ENCODE measurements at regions not wholly inside any gene's neighbourhood (a gene's known extent, or its start where the extent isn't known, plus 50 kb on each side); places are given as distances from the start of the nearest gene placed in this dataset.

- no peak for DNase-seq
- peaks cover 18% of the 10 kb centered on the region for H3K27me3 ChIP-seq (ENCODE audit: low read depth)
- TF ChIP-seq, protein P1, sequence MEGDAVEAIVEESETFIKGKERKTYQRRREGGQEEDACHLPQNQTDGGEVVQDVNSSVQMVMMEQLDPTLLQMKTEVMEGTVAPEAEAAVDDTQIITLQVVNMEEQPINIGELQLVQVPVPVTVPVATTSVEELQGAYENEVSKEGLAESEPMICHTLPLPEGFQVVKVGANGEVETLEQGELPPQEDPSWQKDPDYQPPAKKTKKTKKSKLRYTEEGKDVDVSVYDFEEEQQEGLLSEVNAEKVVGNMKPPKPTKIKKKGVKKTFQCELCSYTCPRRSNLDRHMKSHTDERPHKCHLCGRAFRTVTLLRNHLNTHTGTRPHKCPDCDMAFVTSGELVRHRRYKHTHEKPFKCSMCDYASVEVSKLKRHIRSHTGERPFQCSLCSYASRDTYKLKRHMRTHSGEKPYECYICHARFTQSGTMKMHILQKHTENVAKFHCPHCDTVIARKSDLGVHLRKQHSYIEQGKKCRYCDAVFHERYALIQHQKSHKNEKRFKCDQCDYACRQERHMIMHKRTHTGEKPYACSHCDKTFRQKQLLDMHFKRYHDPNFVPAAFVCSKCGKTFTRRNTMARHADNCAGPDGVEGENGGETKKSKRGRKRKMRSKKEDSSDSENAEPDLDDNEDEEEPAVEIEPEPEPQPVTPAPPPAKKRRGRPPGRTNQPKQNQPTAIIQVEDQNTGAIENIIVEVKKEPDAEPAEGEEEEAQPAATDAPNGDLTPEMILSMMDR (IDR thresholded peaks at IDR 0.05; ENCODE audit: borderline replicate concordance), result no peak
- no peak overlapping the region for H3K4me3 ChIP-seq
- H3K9me3 ChIP-seq (replicated peaks), result peaks cover 18% of the 10 kb centered on the region
- no peaks in the 10 kb centered on the region for H3K4me1 ChIP-seq
- intact Hi-C loops (cut with micrococcal nuclease), result no loop called here
- no peak overlapping the region for H3K27ac ChIP-seq (replicated peaks)
- H3K36me3 ChIP-seq, result no peaks in the 10 kb centered on the region
These were observed 193.4 kb downstream of the ATPSCKMT start for GRCh38 chr5:10056228-10056760.

- Histone ChIP-seq H3K9me3 (replicated peaks) (peaks cover 23% of the 10 kb centered on the region), H3K4me1 (no peaks in the 10 kb centered on the region), H3K36me3 (no peaks in the 10 kb centered on the region), H3K4me3 (no peak overlapping the region), H3K27me3 (ENCODE audit: low read depth) (peaks cover 3% of the 10 kb centered on the region), H3K27ac (replicated peaks) (no peak overlapping the region)
- intact Hi-C loops (cut with micrococcal nuclease), result no loop called here
- no peak for DNase-seq
- TF ChIP-seq, protein P1 (IDR thresholded peaks at IDR 0.05; ENCODE audit: borderline replicate concordance), result no peak
These were observed 199.7 kb downstream of the ATPSCKMT start for GRCh38 chr5:10049858-10050455.

DNA sequence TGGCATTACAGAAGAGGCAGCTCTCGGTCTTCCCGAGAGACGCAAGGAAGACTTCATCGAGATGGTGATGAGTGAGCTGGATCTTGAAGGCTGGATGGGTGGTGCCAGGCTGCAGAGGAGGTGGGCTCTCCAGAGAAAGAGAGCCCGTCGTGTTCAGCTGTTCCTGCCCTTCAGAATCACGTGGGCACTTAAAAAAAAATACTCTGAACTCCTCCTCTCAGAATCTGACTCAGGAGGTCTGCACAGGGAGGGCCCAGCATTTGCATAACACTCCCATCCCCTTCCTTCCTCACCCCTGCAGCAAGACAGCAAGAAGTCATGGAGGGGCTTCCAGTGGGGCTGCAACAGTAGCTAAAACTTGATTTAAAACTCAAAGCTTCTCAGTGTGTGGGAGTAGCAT lies 203.0 kb downstream of the ATPSCKMT start:
- peaks cover 3% of the 10 kb centered on the region for H3K27me3 ChIP-seq (ENCODE audit: low read depth)
- no peak overlapping the region for H3K4me3 ChIP-seq
- peaks cover 9% of the 10 kb centered on the region for H3K9me3 ChIP-seq (replicated peaks)
- H3K36me3 ChIP-seq, result no peaks in the 10 kb centered on the region
- no peaks in the 10 kb centered on the region for H3K4me1 ChIP-seq
- intact Hi-C loops (cut with micrococcal nuclease), result no loop called here
- H3K27ac ChIP-seq (replicated peaks), result no peak overlapping the region
- TF ChIP-seq, protein P1 (IDR thresholded peaks at IDR 0.05; ENCODE audit: borderline replicate concordance), result no peak
- DNase-seq, result no peak

- no peak overlapping the region for H3K27ac ChIP-seq (replicated peaks)
- TF ChIP-seq, protein P1 (IDR thresholded peaks at IDR 0.05; ENCODE audit: borderline replicate concordance), result no peak
- DNase-seq, result no peak
- no peak overlapping the region for H3K4me3 ChIP-seq
- intact Hi-C loops (cut with micrococcal nuclease), result no loop called here
- H3K27me3 ChIP-seq (ENCODE audit: low read depth), result peaks cover 3% of the 10 kb centered on the region
- H3K36me3 ChIP-seq, result no peaks in the 10 kb centered on the region
- H3K9me3 ChIP-seq (replicated peaks), result no peaks in the 10 kb centered on the region
- no peaks in the 10 kb centered on the region for H3K4me1 ChIP-seq
These were observed 204.3 kb downstream of the ATPSCKMT start for GRCh38 chr5:10045376-10045775.

DNA sequence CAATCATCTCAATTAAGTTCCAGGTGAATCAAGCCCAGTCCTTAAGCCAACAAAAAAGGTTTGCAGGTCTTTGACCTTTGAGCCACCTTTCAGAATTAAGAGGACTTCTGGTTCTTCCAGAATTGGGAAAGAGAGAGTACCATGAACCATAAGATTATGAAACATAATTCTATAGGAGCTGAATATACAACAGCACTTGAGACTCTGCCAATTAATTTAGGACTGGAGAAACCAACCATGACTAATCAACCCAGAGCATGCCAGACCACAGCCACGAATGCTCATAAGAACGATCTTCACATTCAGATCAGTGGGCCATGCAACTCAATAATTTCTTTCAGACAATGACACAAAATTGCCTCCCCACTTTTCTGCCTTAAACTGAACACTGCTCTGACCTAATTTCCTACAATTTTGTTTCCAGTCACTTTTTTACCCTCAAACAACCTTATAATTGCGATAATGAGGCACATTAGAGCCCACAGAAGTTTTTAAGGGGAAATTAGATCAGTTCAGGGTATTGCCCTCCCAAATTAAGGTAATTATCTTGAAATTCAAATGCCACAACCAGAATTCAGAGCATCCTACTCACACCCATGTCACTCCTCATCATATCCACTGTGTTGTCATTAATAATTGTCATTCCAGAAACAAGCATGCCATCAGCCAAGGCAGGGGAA lies 213.4 kb downstream of the ATPSCKMT start:
- Histone ChIP-seq H3K4me3 (no peak overlapping the region), H3K27me3 (ENCODE audit: low read depth) (no peaks in the 10 kb centered on the region), H3K9me3 (replicated peaks) (no peaks in the 10 kb centered on the region), H3K36me3 (no peaks in the 10 kb centered on the region), H3K4me1 (no peaks in the 10 kb centered on the region), H3K27ac (replicated peaks) (no peak overlapping the region)
- DNase-seq, result no peak
- TF ChIP-seq, protein P1 (IDR thresholded peaks at IDR 0.05; ENCODE audit: borderline replicate concordance), result no peak
- intact Hi-C loops (cut with micrococcal nuclease), result no loop called here

Data from left ventricle myocardium inferior (tissue), 1 donor.